Uterus (tissue), 3 donors: ENCODE measurements at regions not wholly inside any gene's neighbourhood (a gene's known extent, or its start where the extent isn't known, plus 50 kb on each side); places are given as distances from the start of the nearest gene placed in this dataset.

Experiments
- DNase-seq, 2 donors: peaks; one replicate each; pipeline ENCODE4 v3.0.0-alpha.2; 2019 to 2020
- H3K27ac ChIP-seq, 2 donors: fragments of 200-600 bp; sonication (generic); 1 replicate in 1 of 2; 2 replicates in 1 of 2; pipeline ENCODE4 v1.5.1; 2016 to 2018
- H3K27me3 ChIP-seq, 2 donors: fragments of 200-600 bp; sonication (generic); one replicate each; pipeline ENCODE4 v1.5.1; 2018 to 2019; ENCODE audit warnings: control low read depth in 1 of 2
- H3K36me3 ChIP-seq, 2 donors: fragments of 200-600 bp; sonication (generic); one replicate each; pipeline ENCODE4 v1.5.1; 2019; ENCODE audit warnings: control low read depth in 1 of 2
- H3K4me1 ChIP-seq, 2 donors: fragments of 200-600 bp; sonication (generic); one replicate each; pipeline ENCODE4 v1.5.1; 2018 to 2019; ENCODE audit warnings: control low read depth in 1 of 2
- H3K4me3 ChIP-seq, 2 donors: fragments of 200-600 bp; sonication (generic); 1 replicate in 1 of 2; 2 replicates in 1 of 2; pipeline ENCODE4 v1.5.1; 2018 to 2019; ENCODE audit warnings: mild to moderate bottlenecking in 1 of 2
- H3K9me3 ChIP-seq, 2 donors: fragments of 200-600 bp; sonication (generic); one replicate each; pipeline ENCODE4 v1.5.1; 2019; ENCODE audit warnings: control low read depth in 1 of 2
- CTCF ChIP-seq, 4 experiments: fragments of 200-600 bp in 2 of 4; fragments of 450-650 bp in 2 of 4; sonication (generic) in 2 of 4; IDR thresholded peaks; one replicate each; pipeline ENCODE4 v1.5.1; 2016 to 2019; ENCODE audit warnings: antibody characterized with exemption in 4 of 4, mild to moderate bottlenecking in 2 of 4, moderate library complexity in 1 of 4
- POLR2A ChIP-seq, 2 donors: fragments of 450-650 bp; IDR thresholded peaks; one replicate each; pipeline ENCODE4 v1.6.1; 2016; ENCODE audit warnings: antibody characterized with exemption in 2 of 2, mild to moderate bottlenecking in 1 of 2, moderate library complexity in 1 of 2
- intact Hi-C: fragments of 100-400 bp; cut with DNase I; formaldehyde crosslinking; loops from one replicate; pipeline ENCODE4 v1.15.1; 2023; ENCODE audit warnings: low total_unique reads
- donor health status: DM: yes; HTN: yes; CAD: no.

- no peaks in the 10 kb centered on the region for H3K9me3 ChIP-seq
- intact Hi-C loops = no loop called here
- H3K36me3 ChIP-seq = no peaks in the 10 kb centered on the region
- H3K27ac ChIP-seq = no peak overlapping the region
- no peaks in the 10 kb centered on the region for H3K27me3 ChIP-seq
- no peak overlapping the region for H3K4me3 ChIP-seq
- no peak for DNase-seq
- TF ChIP-seq CTCF (IDR thresholded peaks at IDR 0.05) (no peak), POLR2A (IDR thresholded peaks at IDR 0.05) (no peak)
- no peaks in the 10 kb centered on the region for H3K4me1 ChIP-seq
These were observed 103.3 kb upstream of the KCND3 start for GRCh38 chr1:112092656-112093371.

DNA sequence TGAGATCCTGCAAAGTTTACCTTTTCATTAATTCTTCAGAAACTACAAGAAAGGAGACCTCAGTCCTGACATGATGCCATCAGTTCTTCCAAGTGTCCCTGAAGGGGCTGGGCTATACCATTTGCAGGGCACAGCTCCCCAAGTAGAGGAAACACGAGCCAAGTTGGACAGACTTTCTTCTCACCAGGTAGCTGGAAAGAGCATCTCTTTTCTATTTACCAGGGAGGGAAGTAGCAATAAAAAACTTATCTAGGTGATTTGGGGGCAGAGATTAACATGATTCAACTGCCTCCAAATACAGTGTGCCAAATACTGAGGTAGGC lies 103.9 kb upstream of the KCND3 start:
- Histone ChIP-seq H3K27ac (no peak overlapping the region), H3K4me1 (no peaks in the 10 kb centered on the region), H3K9me3 (no peaks in the 10 kb centered on the region), H3K4me3 (no peak overlapping the region), H3K36me3 (no peaks in the 10 kb centered on the region), H3K27me3 (no peaks in the 10 kb centered on the region)
- intact Hi-C loops = no loop called here
- no peak for DNase-seq
- no peak for TF ChIP-seq POLR2A (IDR thresholded peaks at IDR 0.05)
- no peak for TF ChIP-seq CTCF (IDR thresholded peaks at IDR 0.05)

GRCh38 chr1:112099979-112100378 lies 110.5 kb upstream of the KCND3 start:
- Histone ChIP-seq H3K9me3 (no peaks in the 10 kb centered on the region), H3K4me1 (no peaks in the 10 kb centered on the region), H3K27me3 (no peaks in the 10 kb centered on the region), H3K27ac (no peak overlapping the region), H3K36me3 (no peaks in the 10 kb centered on the region), H3K4me3 (no peak overlapping the region)
- no peak for DNase-seq
- intact Hi-C loops = no loop called here
- TF ChIP-seq POLR2A (IDR thresholded peaks at IDR 0.05) (no peak), CTCF (IDR thresholded peaks at IDR 0.05) (no peak)

GRCh38 chr1:112105557-112105956 lies 116.1 kb upstream of the KCND3 start:
- Histone ChIP-seq H3K4me1 (no peaks in the 10 kb centered on the region), H3K27me3 (no peaks in the 10 kb centered on the region), H3K36me3 (no peaks in the 10 kb centered on the region), H3K4me3 (no peak overlapping the region), H3K9me3 (no peaks in the 10 kb centered on the region), H3K27ac (no peak overlapping the region)
- TF ChIP-seq POLR2A (IDR thresholded peaks at IDR 0.05) (no peak), CTCF (IDR thresholded peaks at IDR 0.05) (no peak)
- DNase-seq = no peak
- intact Hi-C loops = no loop called here

GRCh38 chr1:112110031-112110430 lies 120.6 kb upstream of the KCND3 start:
- Histone ChIP-seq H3K27ac (no peak overlapping the region), H3K4me1 (no peaks in the 10 kb centered on the region), H3K4me3 (no peak overlapping the region), H3K36me3 (no peaks in the 10 kb centered on the region), H3K9me3 (no peaks in the 10 kb centered on the region), H3K27me3 (no peaks in the 10 kb centered on the region)
- TF ChIP-seq POLR2A (IDR thresholded peaks at IDR 0.05) (no peak), CTCF (IDR thresholded peaks at IDR 0.05) (no peak)
- intact Hi-C loops = no loop called here
- peak; percentile 41 to 51 for DNase-seq
